H1 (cell line): ENCODE measurements at regions not wholly inside any gene's neighbourhood (a gene's known extent, or its start where the extent isn't known, plus 50 kb on each side); places are given as distances from the start of the nearest gene placed in this dataset.

Source experiments
- CTCF ChIA-PET: fragments of 300-600 bp; sonication (Branson Sonifier 250); formaldehyde crosslinking; loops from one replicate; lab custom pipeline; 2021; ENCODE audit not compliant: partially characterized antibody; lab: Charles Lee
- POLR2A ChIA-PET: fragments of 300-600 bp; sonication (Branson Sonifier 250); formaldehyde crosslinking; loops from one replicate; lab custom pipeline; 2021; ENCODE audit warnings: inconsistent platforms; ENCODE audit not compliant: partially characterized antibody; lab: Charles Lee
- DNase-seq, 2 experiments: peaks; one replicate each; pipeline versions ENCODE4 v3.0.0 to v3.0.0-alpha.2; 2010 to 2022; ENCODE audit warnings: low spot score in 2 of 2, low read depth in 1 of 2, mixed read lengths in 1 of 2
- FAIRE-seq: peaks from 2 replicates; lab custom pipeline; 2011; peaks lifted over from hg19 to GRCh38; lab: Jason Lieb, UNC
- H2AFZ ChIP-seq: 2 replicates; pipeline ENCODE4 v1.8.1; 2012; ENCODE audit warnings: low read length, inconsistent platforms
- H2AK5ac ChIP-seq: 2 replicates; pipeline ENCODE4 v1.6.1; 2013; ENCODE audit warnings: low read depth, low read length
- H2BK120ac ChIP-seq: replicated peaks from 2 replicates; pipeline ENCODE3; 2013; ENCODE audit warnings: low read depth, low read length, inconsistent platforms
- H2BK12ac ChIP-seq: 2 replicates; pipeline ENCODE4 v1.6.1; 2013; ENCODE audit warnings: low read depth, low read length
- H2BK15ac ChIP-seq: 2 replicates; pipeline ENCODE4 v1.6.1; 2013; ENCODE audit warnings: low read length
- H2BK20ac ChIP-seq: 2 replicates; pipeline ENCODE4 v1.6.1; 2013; ENCODE audit warnings: low read length
- H2BK5ac ChIP-seq: 2 replicates; pipeline ENCODE4 v1.6.1; 2013; ENCODE audit warnings: low read depth, low read length
- H3K14ac ChIP-seq: 2 replicates; pipeline ENCODE4 v1.6.1; 2013; ENCODE audit warnings: inconsistent platforms; ENCODE audit not compliant: insufficient read length
- H3K18ac ChIP-seq: 2 replicates; pipeline ENCODE4 v1.6.1; 2013; ENCODE audit warnings: low read length; ENCODE audit errors: extremely low read depth
- H3K23ac ChIP-seq: 2 replicates; pipeline ENCODE4 v1.6.1; 2013; ENCODE audit warnings: inconsistent platforms; ENCODE audit not compliant: insufficient read length
- H3K23me2 ChIP-seq: 2 replicates; pipeline ENCODE4 v1.6.1; 2013; ENCODE audit warnings: low read depth, low read length
- H3K27ac ChIP-seq: 2 replicates; pipeline ENCODE4 v1.6.1; 2011; ENCODE audit warnings: low read depth, low read length, inconsistent platforms
- H3K27me3 ChIP-seq, 4 experiments: replicated peaks in 1 of 4; 1 replicate in 1 of 4; 2 replicates in 3 of 4; pipeline versions ENCODE4 v1.6.1 to v1.8.1; 2011 to 2013; ENCODE audit warnings: low read length in 3 of 4, mild to moderate bottlenecking in 3 of 4, inconsistent platforms in 2 of 4, mixed read lengths in 2 of 4, moderate library complexity in 1 of 4; ENCODE audit not compliant: control insufficient read depth in 3 of 4, insufficient read depth in 3 of 4; ENCODE audit errors: extremely low read depth in 1 of 4
- H3K36me3 ChIP-seq, 4 experiments: 2 replicates each; pipeline versions ENCODE4 v1.6.1 to v1.8.1; 2011 to 2013; ENCODE audit warnings: mild to moderate bottlenecking in 4 of 4, low read length in 3 of 4, moderate library complexity in 2 of 4, control low read depth in 1 of 4, inconsistent platforms in 1 of 4; ENCODE audit not compliant: insufficient read depth in 4 of 4, control insufficient read depth in 2 of 4
- H3K4ac ChIP-seq: replicated peaks from 2 replicates; pipeline ENCODE3; 2013; ENCODE audit warnings: low read length, low read depth, mixed read lengths, inconsistent platforms; ENCODE audit not compliant: insufficient read length
- H3K4me1 ChIP-seq, 4 experiments: replicated peaks in 1 of 4; 1 replicate in 1 of 4; 2 replicates in 3 of 4; pipeline versions ENCODE4 v1.6.1 to v1.8.1; 2011 to 2013; ENCODE audit warnings: low read length in 3 of 4, inconsistent platforms in 2 of 4, mixed read lengths in 1 of 4; ENCODE audit not compliant: insufficient read depth in 4 of 4, control insufficient read depth in 3 of 4
- H3K4me2 ChIP-seq, 2 experiments: 2 replicates each; pipeline versions ENCODE4 v1.6.1 to v1.8.1; 2011 to 2013; ENCODE audit warnings: low read depth in 2 of 2, low read length in 2 of 2, control low read depth in 1 of 2, inconsistent platforms in 1 of 2, mild to moderate bottlenecking in 1 of 2; ENCODE audit not compliant: insufficient read depth in 1 of 2
- H3K4me3 ChIP-seq, 4 experiments: fragments of 200-600, 300-600 bp in 1 of 4; sonication (generic), shearing (Covaris generic), sonication (Bioruptor Twin) in 1 of 4; 2 replicates each; pipeline versions ENCODE4 v1.5.1 to v1.8.1; 2011 to 2016; ENCODE audit warnings: low read length in 4 of 4, low read depth in 3 of 4, control low read depth in 2 of 4, inconsistent platforms in 2 of 4, mild to moderate bottlenecking in 2 of 4, mixed read lengths in 1 of 4, moderate library complexity in 1 of 4; ENCODE audit not compliant: insufficient read depth in 2 of 4; ENCODE audit errors: extremely low read depth in 1 of 4
- H3K56ac ChIP-seq: replicated peaks from 2 replicates; pipeline ENCODE3; 2013; ENCODE audit warnings: low read depth, mild to moderate bottlenecking, mixed read lengths, low read length, inconsistent platforms; ENCODE audit not compliant: insufficient read length
- H3K79me1 ChIP-seq: 2 replicates; pipeline ENCODE4 v1.6.1; 2013; ENCODE audit warnings: low read depth, low read length, control low read depth
- H3K79me2 ChIP-seq, 2 experiments: 2 replicates each; pipeline versions ENCODE4 v1.6.1 to v1.8.1; 2012 to 2013; ENCODE audit warnings: low read length in 2 of 2, mild to moderate bottlenecking in 2 of 2, inconsistent platforms in 1 of 2; ENCODE audit not compliant: insufficient read depth in 2 of 2, control insufficient read depth in 1 of 2
- H3K9ac ChIP-seq, 4 experiments: replicated peaks in 1 of 4; 1 replicate in 1 of 4; 2 replicates in 3 of 4; pipeline versions ENCODE4 v1.6.1 to v1.8.1; 2011 to 2013; ENCODE audit warnings: low read depth in 3 of 4, low read length in 3 of 4, control low read depth in 2 of 4, mild to moderate bottlenecking in 2 of 4, moderate library complexity in 2 of 4, inconsistent platforms in 1 of 4; ENCODE audit errors: extremely low read depth in 1 of 4
- H3K9me3 ChIP-seq, 2 experiments: 2 replicates each; pipeline versions ENCODE4 v1.6.1 to v1.8.1; 2012 to 2013; ENCODE audit warnings: mild to moderate bottlenecking in 2 of 2, moderate library complexity in 2 of 2, control low read depth in 1 of 2, inconsistent platforms in 1 of 2, low read depth in 1 of 2, low read length in 1 of 2, mixed read lengths in 1 of 2; ENCODE audit not compliant: insufficient read depth in 2 of 2
- H4K20me1 ChIP-seq, 2 experiments: replicated peaks in 1 of 2; 2 replicates each; pipeline versions ENCODE3 to v1.8.1; 2011 to 2013; ENCODE audit warnings: inconsistent platforms in 2 of 2, low read length in 2 of 2, mild to moderate bottlenecking in 1 of 2; ENCODE audit not compliant: insufficient read depth in 2 of 2, control insufficient read depth in 1 of 2
- H4K5ac ChIP-seq: 2 replicates; pipeline ENCODE4 v1.6.1; 2013; ENCODE audit warnings: low read length, low read depth, mixed read lengths, inconsistent platforms; ENCODE audit not compliant: insufficient read length
- H4K8ac ChIP-seq: 2 replicates; pipeline ENCODE4 v1.8.0; 2013; ENCODE audit warnings: mild to moderate bottlenecking, moderate library complexity, low read length, inconsistent platforms; ENCODE audit not compliant: insufficient read depth; ENCODE audit errors: extremely low read depth
- H4K91ac ChIP-seq: replicated peaks from 2 replicates; pipeline ENCODE3; 2013; ENCODE audit warnings: low read length, mixed read lengths, inconsistent platforms; ENCODE audit not compliant: insufficient read length
- CEBPB ChIP-seq: IDR thresholded peaks from 2 replicates; pipeline ENCODE4 v1.6.1; 2012; ENCODE audit warnings: low read depth, low read length
- CHD1 ChIP-seq: IDR thresholded peaks from 2 replicates; pipeline ENCODE4 v1.6.1; 2012; ENCODE audit warnings: low read depth, low read length, improper control_type of control experiment
- EZH2 ChIP-seq: fragments of 200-600 bp; sonication (generic); IDR thresholded peaks from 2 replicates; pipeline ENCODE4 v1.7.1; 2012; ENCODE audit warnings: low read depth, mild to moderate bottlenecking, moderate library complexity, low read length, inconsistent platforms; ENCODE audit not compliant: severe bottlenecking
- GTF2F1 ChIP-seq: IDR thresholded peaks from 2 replicates; pipeline ENCODE4 v1.6.1; 2012; ENCODE audit warnings: low read depth, low read length, improper control_type of control experiment, borderline replicate concordance
- NANOG ChIP-seq: IDR thresholded peaks from 2 replicates; pipeline ENCODE4 v1.6.1; 2011; ENCODE audit warnings: low read length, low read depth, mild to moderate bottlenecking, inconsistent platforms; ENCODE audit not compliant: insufficient read depth, poor library complexity, severe bottlenecking
- NRF1 ChIP-seq: IDR thresholded peaks from 2 replicates; pipeline ENCODE4 v1.6.1; 2011; ENCODE audit warnings: mild to moderate bottlenecking, low read depth, low read length, improper control_type of control experiment
- PHF8 ChIP-seq: fragments of 200-600 bp; sonication (generic); conservative IDR thresholded peaks from 2 replicates; pipeline ENCODE4 v1.7.1; 2012; ENCODE audit warnings: low read depth, mild to moderate bottlenecking, inconsistent platforms, low read length, moderate library complexity
- RXRA ChIP-seq: IDR thresholded peaks from 2 replicates; pipeline ENCODE4 v1.6.1; 2011; ENCODE audit warnings: low read depth, mild to moderate bottlenecking, low read length, moderate library complexity; ENCODE audit not compliant: insufficient read depth
- SRF ChIP-seq: IDR thresholded peaks from 2 replicates; pipeline ENCODE4 v1.6.1; 2011; ENCODE audit warnings: mild to moderate bottlenecking, low read depth, low read length, moderate library complexity
- TAF1 ChIP-seq: IDR thresholded peaks from 2 replicates; pipeline ENCODE4 v1.6.1; 2011; ENCODE audit warnings: mild to moderate bottlenecking, low read depth, low read length
- TAF7 ChIP-seq: optimal IDR thresholded peaks from 2 replicates; pipeline ENCODE3; 2011; ENCODE audit warnings: low read depth, mild to moderate bottlenecking, inconsistent platforms, low read length, moderate library complexity, borderline replicate concordance
- TBP ChIP-seq: IDR thresholded peaks from 2 replicates; pipeline ENCODE4 v1.6.1; 2011; ENCODE audit warnings: low read depth, low read length, improper control_type of control experiment
- WGBS, 2 experiments: shearing (Covaris generic) in 1 of 2; methylation state at CpG; one replicate each; pipeline versions ENCODE4 v1.1.6 to v1.1.7; 2013 to 2015; ENCODE audit warnings: low lambda C conversion rate in 2 of 2, mixed read lengths in 2 of 2, inconsistent platforms in 1 of 2, low coverage in 1 of 2, missing lambda C conversion rate in 1 of 2; ENCODE audit not compliant: insufficient replicate concordance in 2 of 2, insufficient coverage in 1 of 2, insufficient read length in 1 of 2; ENCODE audit errors: extremely low coverage in 1 of 2, missing lambda C conversion rate in 1 of 2; 5-methylcytosine and 5-hydroxymethylcytosine counted together
- TF ChIP-seq, protein P1 (sequence below): IDR thresholded peaks from 2 replicates; pipeline ENCODE4 v1.6.1; 2012; ENCODE audit warnings: low read length, inconsistent platforms

DNA sequence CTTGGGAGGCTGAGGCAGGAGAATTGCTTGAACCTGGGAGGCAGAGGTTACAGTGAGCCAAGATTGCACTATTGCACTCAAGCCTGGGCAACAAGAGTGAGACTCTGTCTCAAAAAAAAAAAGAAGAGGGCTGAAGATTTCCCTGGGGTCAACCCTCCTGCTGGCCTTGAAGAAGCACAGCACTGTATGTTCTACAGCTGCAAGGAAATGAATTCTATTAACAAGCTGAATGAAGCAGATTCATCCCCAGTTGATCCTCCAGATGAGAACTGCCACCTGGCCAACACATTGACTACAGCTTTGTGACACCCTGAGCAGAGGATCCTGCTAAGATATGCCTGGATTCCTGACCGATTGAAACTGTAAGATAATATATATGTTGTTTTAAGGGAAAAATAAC, 129.5 kb downstream of the ADSS2 start:
- no peak overlapping the region for H2BK12ac ChIP-seq
- no peak overlapping the region for H2AFZ ChIP-seq
- 93% methylated on average over 1 of the region's 1 CpG; no CpG with 5 or more reads in 1 of the 2 experiments for WGBS, 2 experiments
- H3K4me1 ChIP-seq, result 0 out of 7 replicates have a peak, but pooled peaks cover 0 to 3% (median 0%) of the 10 kb centered on the region in 4 experiments
- no peaks in the 10 kb centered on the region; the same call in 1 of the 2 replicates for H3K23me2 ChIP-seq
- no peaks in the 10 kb centered on the region for H3K79me1 ChIP-seq
- H2BK5ac ChIP-seq, result no peak overlapping the region
- DNase-seq (no peak), FAIRE-seq (no peak)
- no peak overlapping the region for H2BK120ac ChIP-seq
- no peak overlapping the region for H3K9ac ChIP-seq
- no peaks in the 10 kb centered on the region for H4K20me1 ChIP-seq
- no peak overlapping the region for H2BK20ac ChIP-seq
- no peak overlapping the region for H3K4me3 ChIP-seq
- no peak overlapping the region for H3K14ac ChIP-seq
- ChIA-PET POLR2A (interaction anchor here (0.7 kb wide), 1 partner anchor 9 kb away, joined by 4 read pairs; no protein-coding TSS in a partner anchor), CTCF (interaction anchor here (0.9 kb wide), 1 partner anchor 473 kb away, joined by 3 read pairs; no protein-coding TSS in a partner anchor)
- no peaks in the 10 kb centered on the region for H3K27me3 ChIP-seq
- H3K4ac ChIP-seq, result no peak overlapping the region
- H2BK15ac ChIP-seq, result no peak overlapping the region
- no peak overlapping the region for H4K91ac ChIP-seq
- no peak overlapping the region for H4K5ac ChIP-seq
- H3K23ac ChIP-seq, result no peak overlapping the region
- H3K79me2 ChIP-seq, result no peaks in the 10 kb centered on the region
- H2AK5ac ChIP-seq, result no peak overlapping the region
- H3K18ac ChIP-seq, result no peak overlapping the region
- no peaks in the 10 kb centered on the region for H3K36me3 ChIP-seq
- no peaks in the 10 kb centered on the region for H3K9me3 ChIP-seq
- H3K4me2 ChIP-seq, result no peak overlapping the region
- no peak overlapping the region for H3K56ac ChIP-seq
- no peak overlapping the region for H3K27ac ChIP-seq
- no peak overlapping the region for H4K8ac ChIP-seq
- TF ChIP-seq SRF (no peak), TAF7 (no peak), CEBPB (no peak), GTF2F1 (no peak), NANOG (no peak), RXRA (no peak), NRF1 (no peak), TAF1 (no peak), EZH2 (no peak), PHF8 (no peak), TBP (no peak), CHD1 (no peak)
- TF ChIP-seq, protein P1, sequence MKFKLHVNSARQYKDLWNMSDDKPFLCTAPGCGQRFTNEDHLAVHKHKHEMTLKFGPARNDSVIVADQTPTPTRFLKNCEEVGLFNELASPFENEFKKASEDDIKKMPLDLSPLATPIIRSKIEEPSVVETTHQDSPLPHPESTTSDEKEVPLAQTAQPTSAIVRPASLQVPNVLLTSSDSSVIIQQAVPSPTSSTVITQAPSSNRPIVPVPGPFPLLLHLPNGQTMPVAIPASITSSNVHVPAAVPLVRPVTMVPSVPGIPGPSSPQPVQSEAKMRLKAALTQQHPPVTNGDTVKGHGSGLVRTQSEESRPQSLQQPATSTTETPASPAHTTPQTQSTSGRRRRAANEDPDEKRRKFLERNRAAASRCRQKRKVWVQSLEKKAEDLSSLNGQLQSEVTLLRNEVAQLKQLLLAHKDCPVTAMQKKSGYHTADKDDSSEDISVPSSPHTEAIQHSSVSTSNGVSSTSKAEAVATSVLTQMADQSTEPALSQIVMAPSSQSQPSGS, result no peak
